Caco-2 (cell line): ENCODE measurements at regions not wholly inside any gene's neighbourhood (a gene's known extent, or its start where the extent isn't known, plus 50 kb on each side); places are given as distances from the start of the nearest gene placed in this dataset.
"Not testable (repeated sequence)": the region's sequence is repeated elsewhere in the genome, so short reads cannot be mapped to it uniquely, and the experiment has no call there.

ENCODE experiments used
- BruUV-seq: library from RNA; stranded (reverse); fragments of 400-500 nt; replicated peaks from 2 replicates; lab custom pipeline; 2021; lab: Mats Ljungman, UMichigan
- CTCF ChIA-PET: fragments of 300-600 bp; sonication (Branson Sonifier 250); formaldehyde crosslinking; loops from one replicate; lab custom pipeline; 2022; ENCODE audit warnings: antibody characterized with exemption; lab: Charles Lee
- POLR2A ChIA-PET: fragments of 300-600 bp; sonication (Branson Sonifier 250); formaldehyde crosslinking; loops from one replicate; lab custom pipeline; 2022; ENCODE audit warnings: antibody characterized with exemption; lab: Charles Lee
- DNase-seq, 2 experiments: peaks; one replicate each; pipeline versions ENCODE4 v3.0.0 to v3.0.0-alpha.2; 2020 to 2022
- H3K27me3 ChIP-seq: replicated peaks from 2 replicates; pipeline ENCODE4 v1.6.0; 2011; ENCODE audit warnings: low read length; ENCODE audit not compliant: control insufficient read depth, insufficient read depth
- H3K36me3 ChIP-seq: 2 replicates; pipeline ENCODE4 v1.5.1; 2011; ENCODE audit warnings: low read length; ENCODE audit not compliant: control insufficient read depth, insufficient read depth
- H3K4me1 ChIP-seq: fragments of 250-450 bp; sonication (Bioruptor Pico); 2 replicates; pipeline ENCODE4 v1.5.1; 2020; ENCODE audit warnings: mild to moderate bottlenecking
- H3K4me3 ChIP-seq: 2 replicates; pipeline ENCODE4 v1.5.1; 2011; ENCODE audit warnings: low read depth, mild to moderate bottlenecking, control low read depth, low read length
- H3K9me3 ChIP-seq: fragments of 250-450 bp; sonication (Bioruptor Pico); 2 replicates; pipeline ENCODE4 v1.5.1; 2020; ENCODE audit warnings: mild to moderate bottlenecking, moderate library complexity
- H3K27ac Mint-ChIP-seq: one replicate; pipeline ENCODE4 v1.8.0; 2022; ENCODE audit warnings: mixed read lengths; ENCODE audit not compliant: unreplicated experiment
- H3K27me3 Mint-ChIP-seq: one replicate; pipeline ENCODE4 v1.8.0; 2022; ENCODE audit warnings: mixed read lengths; ENCODE audit not compliant: insufficient read depth, unreplicated experiment
- H3K36me3 Mint-ChIP-seq: one replicate; pipeline ENCODE4 v1.8.0; 2022; ENCODE audit warnings: mild to moderate bottlenecking, mixed read lengths; ENCODE audit not compliant: insufficient read depth, unreplicated experiment
- H3K4me1 Mint-ChIP-seq: one replicate; pipeline ENCODE4 v1.8.0; 2022; ENCODE audit warnings: low read depth, mixed read lengths; ENCODE audit not compliant: unreplicated experiment
- H3K4me3 Mint-ChIP-seq: one replicate; pipeline ENCODE4 v1.8.0; 2022; ENCODE audit warnings: mild to moderate bottlenecking, moderate library complexity, mixed read lengths; ENCODE audit not compliant: unreplicated experiment
- H3K9me3 Mint-ChIP-seq: one replicate; pipeline ENCODE4 v1.8.0; 2022; ENCODE audit warnings: mixed read lengths; ENCODE audit not compliant: unreplicated experiment
- CTCF ChIP-seq, 2 experiments: fragments of 200-600 bp in 1 of 2; IDR thresholded peaks; 1 replicate in 1 of 2; 2 replicates in 1 of 2; pipeline versions ENCODE4 v1.5.1 to v1.8.0; 2011 to 2022; ENCODE audit warnings: antibody characterized with exemption in 1 of 2, control low read depth in 1 of 2, inconsistent platforms in 1 of 2, low read depth in 1 of 2, low read length in 1 of 2, mild to moderate bottlenecking in 1 of 2, moderate library complexity in 1 of 2; ENCODE audit not compliant: insufficient read depth in 1 of 2, severe bottlenecking in 1 of 2, unreplicated experiment in 1 of 2
- intact Hi-C: fragments of 100-400 bp; cut with micrococcal nuclease; formaldehyde crosslinking; loops from one replicate; pipeline ENCODE4 v1.10.0; 2022; ENCODE audit not compliant: unreplicated experiment

GRCh38 chr13:86920961-86921360, 750.2 kb upstream of the SLITRK5 start:
- no peak for TF ChIP-seq CTCF (IDR thresholded peaks at IDR 0.05; ENCODE audit: insufficient read depth in 1 of 2, low read depth in 1 of 2, low read length in 1 of 2, severe bottlenecking in 1 of 2, unreplicated experiment in 1 of 2)
- intact Hi-C loops: no loop called here
- CTCF ChIA-PET: no interaction called here
- Mint-ChIP-seq H3K4me3 (no peak overlapping the region), H3K27ac (no peak overlapping the region), H3K9me3 (no peaks in the 10 kb centered on the region), H3K27me3 (no peaks in the 10 kb centered on the region), H3K4me1 (no peaks in the 10 kb centered on the region), H3K36me3 (no peaks in the 10 kb centered on the region)
- BruUV-seq: no TSS peak
- Histone ChIP-seq H3K36me3 (no peaks in the 10 kb centered on the region), H3K27me3 (no peaks in the 10 kb centered on the region), H3K9me3 (no peaks in the 10 kb centered on the region), H3K4me3 (no peak overlapping the region), H3K4me1 (no peaks in the 10 kb centered on the region)
- DNase-seq: no peak
- POLR2A ChIA-PET: no interaction called here

GRCh38 chr13:86922936-86923335, 748.2 kb upstream of the SLITRK5 start:
- H3K9me3 ChIP-seq: no peaks in the 10 kb centered on the region
- TF ChIP-seq CTCF (IDR thresholded peaks at IDR 0.05; ENCODE audit: insufficient read depth in 1 of 2, low read depth in 1 of 2, low read length in 1 of 2, severe bottlenecking in 1 of 2, unreplicated experiment in 1 of 2): no peak
- no peak overlapping the region for H3K27ac Mint-ChIP-seq

GRCh38 chr13:86926916-86927315, 744.3 kb upstream of the SLITRK5 start:
- POLR2A ChIA-PET, H3K27me3 Mint-ChIP-seq, intact Hi-C loops, H3K4me1 ChIP-seq, CTCF ChIA-PET, H3K36me3 ChIP-seq, BruUV-seq, H3K9me3 ChIP-seq, H3K27ac Mint-ChIP-seq, H3K27me3 ChIP-seq, H3K9me3 Mint-ChIP-seq, H3K4me3 Mint-ChIP-seq, DNase-seq, H3K36me3 Mint-ChIP-seq, H3K4me1 Mint-ChIP-seq, H3K4me3 ChIP-seq: not testable (repeated sequence)

More at GRCh38 chr13:86922936-86923335, 748.2 kb upstream of the SLITRK5 start:
- Mint-ChIP-seq H3K27me3 (no peaks in the 10 kb centered on the region), H3K9me3 (no peaks in the 10 kb centered on the region), H3K4me3 (no peak overlapping the region), H3K36me3 (no peaks in the 10 kb centered on the region), H3K4me1 (no peaks in the 10 kb centered on the region)
- no TSS peak for BruUV-seq
- POLR2A ChIA-PET: no interaction called here
- no peaks in the 10 kb centered on the region for H3K4me1 ChIP-seq
- CTCF ChIA-PET: no interaction called here
- H3K36me3 ChIP-seq: no peaks in the 10 kb centered on the region
- no peak overlapping the region for H3K4me3 ChIP-seq
- no peaks in the 10 kb centered on the region for H3K27me3 ChIP-seq
- intact Hi-C loops: no loop called here
- DNase-seq: no peak
